CD4-positive, alpha-beta T cell treated with Interleukin-6 for 4 hours (primary cell): ENCODE measurements at regions not wholly inside any gene's neighbourhood (a gene's known extent, or its start where the extent isn't known, plus 50 kb on each side); places are given as distances from the start of the nearest gene placed in this dataset.
"Not testable (repeated sequence)": the region's sequence is repeated elsewhere in the genome, so short reads cannot be mapped to it uniquely, and the experiment has no call there.

ENCODE experiments used
- DNase-seq: peaks from one replicate; pipeline ENCODE4 v3.0.0-alpha.2; 2020; ENCODE audit warnings: mixed read lengths

- DNase-seq = no peak
These were observed 618.1 kb upstream of the RBFOX1 start for GRCh38 chr16:6714510-6714909.

DNA sequence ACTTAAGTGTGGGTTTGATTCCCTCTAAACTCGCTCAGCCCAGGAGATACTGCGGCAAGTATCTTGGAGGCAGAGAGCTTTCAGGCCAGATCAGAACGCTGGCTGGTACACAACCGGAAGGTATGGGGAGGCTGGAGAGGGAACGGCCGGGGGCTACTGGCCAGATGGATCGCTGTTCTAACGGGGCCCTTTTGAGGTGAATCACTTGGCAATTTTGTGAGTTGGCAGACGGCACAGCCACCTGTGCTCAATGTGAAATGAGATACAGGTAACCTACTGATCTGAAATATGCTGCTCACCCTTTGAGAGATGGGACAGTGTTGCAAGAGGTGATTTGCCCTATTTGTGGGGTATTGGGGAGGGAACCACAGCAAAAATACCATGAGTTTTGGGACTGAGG is 622.9 kb upstream of the RBFOX1 start:
- DNase-seq = no peak

GRCh38 chr16:6708576-6709215 is 623.9 kb upstream of the RBFOX1 start:
- DNase-seq = no peak

- DNase-seq = no peak
These were observed 628.2 kb upstream of the RBFOX1 start for GRCh38 chr16:6704306-6704930.

DNA sequence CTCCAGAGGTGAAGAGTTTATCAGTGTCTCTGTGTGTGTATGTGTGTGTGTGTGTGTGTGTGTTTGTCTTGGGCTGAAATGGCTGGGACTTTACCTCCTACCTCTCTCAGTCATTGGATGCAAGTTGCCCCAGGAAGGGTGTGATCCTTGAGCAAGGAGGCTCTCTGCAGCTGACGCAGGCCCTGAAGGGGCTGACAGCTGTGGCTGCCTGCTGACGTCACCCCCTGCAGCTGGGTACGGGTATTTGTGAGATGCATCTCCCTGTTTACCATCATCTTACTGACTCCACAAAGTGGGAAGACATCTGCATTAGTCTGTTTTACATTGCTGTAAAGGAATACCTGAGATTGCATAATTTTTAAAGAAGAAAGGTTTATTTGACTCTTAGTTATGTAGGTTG is 631.5 kb upstream of the RBFOX1 start:
- no peak for DNase-seq

DNA sequence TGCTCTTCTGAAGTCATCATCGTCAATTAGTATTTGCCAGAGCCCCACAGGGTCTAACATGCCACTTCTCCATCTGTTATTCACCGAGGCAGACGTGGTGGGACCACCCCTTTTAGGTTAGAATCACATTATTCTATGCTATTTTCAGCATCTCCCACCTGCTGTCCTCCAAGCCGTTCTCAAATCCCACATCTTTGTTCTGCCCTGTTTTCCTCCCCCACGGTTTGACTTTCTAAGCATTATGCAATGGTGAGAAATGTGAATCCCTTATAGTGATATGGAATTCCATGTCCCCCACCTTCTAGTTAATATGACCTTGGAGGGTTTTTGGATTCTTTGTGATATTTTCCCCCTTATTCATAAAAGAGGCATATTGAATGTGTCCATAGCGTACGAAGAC is 634.1 kb upstream of the RBFOX1 start:
- DNase-seq = no peak

DNA sequence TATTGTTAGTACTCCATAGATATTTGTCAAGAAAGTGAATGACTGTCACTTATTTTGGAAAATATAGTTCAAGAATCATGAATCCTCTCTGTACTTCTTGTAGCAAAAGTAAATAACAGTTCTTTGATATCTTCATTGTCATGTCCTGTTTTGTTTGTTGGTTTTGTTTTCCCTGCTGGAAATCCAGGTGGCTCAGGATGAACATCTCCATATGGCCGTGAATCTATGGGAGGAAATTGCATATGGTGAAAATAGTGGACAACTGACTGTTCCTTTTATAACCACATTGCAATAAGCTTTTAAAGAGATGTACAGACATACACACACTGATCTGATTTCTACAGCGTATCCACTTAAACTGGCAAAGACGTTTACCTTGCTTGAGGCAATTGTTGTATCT is 637.0 kb upstream of the RBFOX1 start:
- no peak for DNase-seq

DNA sequence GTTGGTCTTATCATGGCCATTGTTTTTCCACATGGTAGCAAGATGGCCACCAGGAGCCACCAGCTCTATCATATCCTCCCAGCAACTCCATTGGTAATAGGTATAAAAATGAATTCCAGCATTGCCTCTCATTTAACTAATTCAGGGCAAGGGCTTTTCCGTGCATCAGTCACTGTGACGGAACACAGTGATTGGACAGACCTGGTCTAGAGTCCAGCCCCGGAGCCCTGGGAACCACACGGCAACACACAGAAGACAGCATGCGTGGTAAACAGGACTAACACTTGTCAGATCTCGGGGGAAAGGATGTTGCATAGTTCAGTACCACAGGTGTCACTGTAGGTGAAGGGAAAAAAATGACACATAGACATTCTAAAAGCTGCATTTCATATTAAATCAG is 638.0 kb upstream of the RBFOX1 start:
- DNase-seq = no peak

DNA sequence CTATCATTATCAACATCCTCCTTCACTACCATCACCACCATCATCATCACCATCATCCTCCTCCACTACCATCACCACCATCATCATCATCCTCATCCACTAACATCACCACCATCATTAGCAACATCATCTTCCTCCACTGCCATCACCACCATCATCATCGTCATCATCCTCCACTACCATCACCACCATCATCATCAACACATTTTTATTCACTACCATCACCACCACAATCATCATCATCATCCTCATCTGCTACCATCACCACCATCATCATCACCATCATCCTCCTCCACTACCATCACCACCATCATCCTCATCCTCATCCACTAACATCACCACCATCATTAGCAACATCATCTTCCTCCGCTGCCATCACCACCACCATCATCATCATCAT is 639.2 kb upstream of the RBFOX1 start:
- DNase-seq = not testable (repeated sequence)

GRCh38 chr16:6692874-6693273 is 639.8 kb upstream of the RBFOX1 start:
- no peak for DNase-seq

DNA sequence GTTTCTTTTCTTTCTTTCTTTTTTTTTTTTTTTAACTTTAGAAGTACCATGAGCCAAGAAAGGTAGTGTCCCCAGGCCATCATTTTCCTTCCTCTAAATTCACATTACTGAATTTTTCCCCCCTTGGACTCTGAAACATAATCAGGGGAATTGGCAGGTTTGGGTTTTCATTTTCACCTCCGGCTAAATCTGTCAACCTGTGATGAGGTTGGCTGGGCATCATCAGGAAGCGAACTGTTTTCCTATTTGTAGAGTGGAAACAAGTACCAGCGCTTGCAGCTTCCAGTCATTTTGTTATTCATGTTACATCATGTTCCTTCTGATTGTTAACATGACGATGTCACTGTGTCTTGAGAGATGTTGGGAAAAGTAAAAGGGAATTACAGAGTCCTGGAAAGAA is 641.9 kb upstream of the RBFOX1 start:
- no peak for DNase-seq

DNA sequence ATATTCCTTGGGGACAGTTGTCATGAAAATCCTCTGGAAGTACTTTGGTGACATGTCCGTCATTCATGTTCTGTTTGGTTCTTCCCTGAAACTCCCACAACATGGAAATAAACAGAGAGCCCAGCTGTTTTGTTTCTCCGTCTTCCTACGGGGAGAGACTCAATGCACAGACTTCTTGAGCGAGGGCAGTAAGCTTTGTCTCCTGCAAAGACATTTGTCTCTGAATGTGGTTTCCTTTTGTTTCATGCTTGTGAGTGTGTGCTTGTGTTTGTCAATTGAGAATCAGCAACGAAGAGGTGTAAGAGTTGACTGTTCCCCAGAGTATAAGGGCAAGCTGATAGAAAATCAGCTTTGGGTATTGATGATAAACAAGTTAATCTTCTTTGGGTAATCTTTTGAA is 643.0 kb upstream of the RBFOX1 start:
- no peak for DNase-seq

DNA sequence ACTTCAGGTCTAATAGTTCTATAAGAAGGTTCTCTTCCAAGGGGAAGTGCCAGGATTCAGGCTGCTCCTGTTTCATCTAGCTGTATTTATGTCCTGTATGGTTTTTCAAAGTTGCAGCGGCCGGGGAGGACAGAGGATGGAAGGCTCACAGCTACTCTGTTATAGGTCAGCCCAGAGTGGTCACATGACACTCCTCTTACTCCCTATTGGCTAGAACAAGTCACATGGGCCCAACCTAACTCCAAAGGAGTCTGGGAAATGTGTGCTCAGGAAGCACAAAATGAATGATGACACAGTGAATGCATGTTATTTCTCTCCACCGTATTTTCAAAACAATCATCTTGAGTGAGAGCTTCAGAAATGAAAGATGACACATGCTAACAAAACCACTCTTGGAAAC is 645.1 kb upstream of the RBFOX1 start:
- DNase-seq = no peak

DNA sequence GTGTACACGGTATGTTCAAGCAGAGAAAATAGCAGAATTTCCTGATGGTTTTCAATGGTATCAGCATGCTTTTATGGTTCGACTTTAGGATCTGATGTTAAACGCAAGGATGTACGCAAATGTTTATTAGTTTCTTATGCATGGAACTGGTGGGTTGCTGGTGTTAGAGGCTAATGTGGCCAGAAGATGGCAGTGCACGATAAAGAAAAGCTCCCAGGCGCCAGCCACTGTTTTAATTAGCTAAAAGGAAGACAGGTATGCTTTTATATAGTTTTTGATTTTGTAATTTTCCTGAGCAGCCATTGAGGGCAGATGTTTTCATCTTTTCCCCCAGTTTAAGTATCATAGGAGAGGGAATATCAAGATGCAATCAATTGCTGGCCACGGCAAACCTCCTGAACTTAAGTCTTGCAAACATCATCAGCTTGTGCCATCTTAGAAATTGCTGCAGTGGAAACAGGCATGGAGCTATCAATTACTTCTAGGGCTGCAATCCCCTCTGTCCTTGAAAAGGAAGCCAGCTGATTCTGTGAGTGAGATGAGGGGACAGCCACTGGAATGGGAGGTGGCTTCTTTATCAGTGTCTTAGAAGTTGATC is 648.5 kb upstream of the RBFOX1 start:
- no peak for DNase-seq

- no peak for DNase-seq
These were observed 650.4 kb upstream of the RBFOX1 start for GRCh38 chr16:6682142-6682811.

GRCh38 chr16:6678586-6678985 is 654.1 kb upstream of the RBFOX1 start:
- no peak for DNase-seq

GRCh38 chr16:6674071-6674470 is 658.6 kb upstream of the RBFOX1 start:
- DNase-seq = no peak

- DNase-seq = no peak
These were observed 660.1 kb upstream of the RBFOX1 start for GRCh38 chr16:6672507-6672906.

DNA sequence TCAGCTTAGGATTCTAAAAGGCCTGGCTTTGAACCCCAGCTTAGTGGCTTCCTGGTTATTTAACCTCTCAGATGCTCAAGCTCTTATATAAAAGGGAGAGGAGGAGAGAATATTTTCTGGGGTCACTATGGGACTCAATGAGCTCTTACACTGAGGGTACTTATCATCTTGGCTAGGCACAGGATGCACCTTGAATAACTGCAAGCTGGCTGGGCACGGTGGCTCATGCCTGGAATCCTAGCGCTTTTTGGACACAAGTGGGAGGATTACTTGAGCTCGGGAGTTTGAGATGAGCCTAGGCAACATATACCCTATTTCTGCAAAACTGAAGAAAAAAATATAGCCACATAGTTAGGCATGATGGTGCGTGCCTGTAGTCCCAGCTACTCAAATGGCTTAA is 665.3 kb upstream of the RBFOX1 start:
- DNase-seq = no peak

- no peak for DNase-seq
These were observed 667.5 kb upstream of the RBFOX1 start for GRCh38 chr16:6665126-6665525.

- no peak for DNase-seq
These were observed 669.0 kb upstream of the RBFOX1 start for GRCh38 chr16:6663668-6664067.

GRCh38 chr16:6656760-6657159 is 675.9 kb upstream of the RBFOX1 start:
- DNase-seq = no peak

DNA sequence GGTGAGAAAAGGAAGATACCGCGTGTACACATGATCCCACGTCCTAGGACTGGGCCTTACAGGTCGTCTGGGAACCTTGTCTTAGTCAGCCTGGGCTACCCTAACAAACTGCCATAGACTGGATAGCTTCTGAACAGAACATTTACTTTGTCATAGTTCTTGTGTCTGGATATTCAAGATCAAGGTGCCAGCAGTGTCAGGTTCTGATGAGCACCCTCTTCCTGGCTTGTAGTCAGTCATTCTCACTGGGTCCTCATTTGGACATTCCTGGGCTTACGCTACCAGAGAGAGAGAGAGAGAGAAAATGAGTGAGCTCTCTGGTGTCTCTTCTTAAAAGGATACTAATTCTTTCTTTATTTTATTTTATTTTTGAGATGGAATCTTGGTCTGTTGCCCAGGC is 685.8 kb upstream of the RBFOX1 start:
- DNase-seq = no peak
